ENCODE measurements at regions not wholly inside any gene's neighbourhood (a gene's known extent, or its start where the extent isn't known, plus 50 kb on each side); places are given as distances from the start of the nearest gene placed in this dataset.
A peak's percentile ranks its signal among the peaks of the same experiment; 100 is the strongest.

- no peak overlapping the region for H3K4ac ChIP-seq (ENCODE audit: low read depth, low read length)
- dilution Hi-C loops (cut with HindIII; ENCODE audit: low sequenced_read_pairs, unreplicated experiment), result no loop called here
- no peaks in the 10 kb centered on the region for H3K36me3 ChIP-seq (ENCODE audit: control insufficient read depth, insufficient read depth, low read length)
- TF ChIP-seq RAD21 (IDR thresholded peaks at IDR 0.05; ENCODE audit: low read length) (no peak), MAZ (IDR thresholded peaks at IDR 0.05; ENCODE audit: borderline replicate concordance, low read depth, low read length) (no peak), USF2 (IDR thresholded peaks at IDR 0.05; ENCODE audit: low read depth, low read length) (no peak), BHLHE40 (IDR thresholded peaks at IDR 0.05; ENCODE audit: low read depth, low read length) (no peak), RCOR1 (IDR thresholded peaks at IDR 0.05; ENCODE audit: insufficient replicate concordance, low read length) (no peak), CHD1 (IDR thresholded peaks at IDR 0.05; ENCODE audit: low read depth, low read length) (no peak), NFE2L2 (IDR thresholded peaks at IDR 0.05; ENCODE audit: low read depth, low read length) (no peak), RFX5 (IDR thresholded peaks at IDR 0.05; ENCODE audit: low read depth, low read length) (no peak)
- TF ChIP-seq, protein P1, sequence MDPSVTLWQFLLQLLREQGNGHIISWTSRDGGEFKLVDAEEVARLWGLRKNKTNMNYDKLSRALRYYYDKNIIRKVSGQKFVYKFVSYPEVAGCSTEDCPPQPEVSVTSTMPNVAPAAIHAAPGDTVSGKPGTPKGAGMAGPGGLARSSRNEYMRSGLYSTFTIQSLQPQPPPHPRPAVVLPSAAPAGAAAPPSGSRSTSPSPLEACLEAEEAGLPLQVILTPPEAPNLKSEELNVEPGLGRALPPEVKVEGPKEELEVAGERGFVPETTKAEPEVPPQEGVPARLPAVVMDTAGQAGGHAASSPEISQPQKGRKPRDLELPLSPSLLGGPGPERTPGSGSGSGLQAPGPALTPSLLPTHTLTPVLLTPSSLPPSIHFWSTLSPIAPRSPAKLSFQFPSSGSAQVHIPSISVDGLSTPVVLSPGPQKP (IDR thresholded peaks at IDR 0.05; ENCODE audit: borderline replicate concordance, low read depth, low read length), result no peak
- DNase-seq, result no peak
- no peak overlapping the region for H2BK15ac ChIP-seq (ENCODE audit: low read depth, low read length)
- H2AK5ac ChIP-seq (ENCODE audit: low read depth, low read length), result no peak overlapping the region
- no peak overlapping the region for H3K9ac ChIP-seq (ENCODE audit: low read depth, low read length)
- H4K8ac ChIP-seq (ENCODE audit: low read depth in 2 of 2, low read length in 2 of 2), result no peak overlapping the region
- H2AFZ ChIP-seq (replicated peaks; ENCODE audit: low read length, poor library complexity), result peak overlapping the region; percentile 43
- H3K4me3 ChIP-seq (ENCODE audit: insufficient read depth, low read depth, low read length), result no peak overlapping the region
- H4K20me1 ChIP-seq (ENCODE audit: insufficient read depth, low read length), result no peaks in the 10 kb centered on the region
- H3K9me3 ChIP-seq (ENCODE audit: control insufficient read depth, insufficient read depth, low read length), result peaks cover 4% of the 10 kb centered on the region; the same call in 1 of the 2 replicates
- no peak overlapping the region for H2AK9ac ChIP-seq (replicated peaks; ENCODE audit: low read depth, low read length, poor library complexity)
- H4K91ac ChIP-seq (ENCODE audit: insufficient read depth, low read depth, low read length), result no peak overlapping the region
- H2BK20ac ChIP-seq (ENCODE audit: low read depth, low read length), result no peak overlapping the region
- ChIA-PET POLR2A (ENCODE audit: unreplicated experiment) (no interaction called here), CTCF (no interaction called here)
- H4K5ac ChIP-seq (ENCODE audit: low read depth, low read length), result no peak overlapping the region
- 33% methylated on average over 1 of the region's 2 CpGs; no CpG with 5 or more reads in 1 of the 2 experiments for WGBS, 2 experiments (ENCODE audit: extremely low coverage in 2 of 2, insufficient read length in 1 of 2)
- H3K9me1 ChIP-seq (ENCODE audit: insufficient read depth, low read length), result no peaks in the 10 kb centered on the region
- H3K27ac ChIP-seq (ENCODE audit: insufficient read depth, low read length), result no peak overlapping the region
- no peak for ATAC-seq (ENCODE audit: low read depth)
- in situ Hi-C loops (cut with MboI; ENCODE audit: low sequenced_read_pairs), result no loop called here
- H3K14ac ChIP-seq (replicated peaks; ENCODE audit: low read depth, low read length), result no peak overlapping the region
- BruUV-seq (replicated peaks), result no TSS peak
- H3K56ac ChIP-seq (ENCODE audit: extremely low read depth, insufficient read depth, low read length), result no peak overlapping the region
- H3K79me1 ChIP-seq (ENCODE audit: low read depth in 1 of 2, low read length in 2 of 2), result no peaks in the 10 kb centered on the region
- intact Hi-C loops (cut with micrococcal nuclease), result no loop called here
- no peak overlapping the region for H2BK5ac ChIP-seq (ENCODE audit: low read depth, low read length, poor library complexity, severe bottlenecking)
- no peak overlapping the region for H3K23ac ChIP-seq (ENCODE audit: low read depth, low read length)
- H3K4me1 ChIP-seq (ENCODE audit: control insufficient read depth, insufficient read depth, low read length), result no peaks in the 10 kb centered on the region
- no peak overlapping the region for H3K18ac ChIP-seq (ENCODE audit: low read depth, low read length)
- H3K4me2 ChIP-seq (ENCODE audit: low read depth, low read length), result no peak overlapping the region
- no peaks in the 10 kb centered on the region for H3K27me3 ChIP-seq (ENCODE audit: control insufficient read depth, insufficient read depth, low read length)
- H2BK120ac ChIP-seq (ENCODE audit: low read depth, low read length), result no peak overlapping the region
Measured at GRCh38 chr5:60077292-60077691, 183.8 kb upstream of the PDE4D start.
